ENCODE measurements at regions not wholly inside any gene's neighbourhood (a gene's known extent, or its start where the extent isn't known, plus 50 kb on each side); places are given as distances from the start of the nearest gene placed in this dataset.
"Not testable (repeated sequence)": the region's sequence is repeated elsewhere in the genome, so short reads cannot be mapped to it uniquely, and the experiment has no call there.

DNA sequence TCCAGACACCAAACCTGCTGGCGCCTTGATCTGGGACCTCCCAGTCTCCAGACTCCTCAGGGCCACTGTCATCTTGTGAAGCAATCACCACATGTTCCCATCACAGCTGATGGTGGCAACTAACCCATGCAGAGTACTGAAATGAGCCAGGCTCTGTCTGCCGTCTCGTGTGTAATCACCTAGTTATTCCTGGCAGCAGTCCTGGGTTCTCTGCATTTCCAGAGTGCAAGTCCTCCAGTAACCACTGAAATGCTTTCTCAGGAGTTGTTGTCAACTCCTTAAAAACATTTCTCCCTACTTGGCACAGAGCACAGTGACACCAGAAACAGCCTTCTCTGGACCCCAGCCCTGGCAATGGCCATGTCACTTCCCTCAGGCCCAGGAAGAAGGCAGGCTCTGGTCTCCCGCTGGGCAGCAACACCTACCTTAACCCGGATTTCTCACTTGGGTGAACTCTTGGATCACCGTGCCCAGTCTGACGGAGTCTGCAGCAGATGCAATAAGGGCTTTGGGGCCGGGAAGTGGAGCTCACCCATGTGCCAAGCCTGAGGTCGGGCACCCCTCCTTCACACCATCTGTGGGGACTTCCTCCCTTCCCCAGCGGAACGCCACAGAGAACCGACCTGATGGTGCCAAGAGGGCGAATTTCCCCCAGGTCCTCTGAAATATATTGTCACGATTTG is 189.5 kb upstream of the NPAP1 start:
- not testable (repeated sequence) for H3K4me3 ChIP-seq (ENCODE audit: low read depth, low read length)

DNA sequence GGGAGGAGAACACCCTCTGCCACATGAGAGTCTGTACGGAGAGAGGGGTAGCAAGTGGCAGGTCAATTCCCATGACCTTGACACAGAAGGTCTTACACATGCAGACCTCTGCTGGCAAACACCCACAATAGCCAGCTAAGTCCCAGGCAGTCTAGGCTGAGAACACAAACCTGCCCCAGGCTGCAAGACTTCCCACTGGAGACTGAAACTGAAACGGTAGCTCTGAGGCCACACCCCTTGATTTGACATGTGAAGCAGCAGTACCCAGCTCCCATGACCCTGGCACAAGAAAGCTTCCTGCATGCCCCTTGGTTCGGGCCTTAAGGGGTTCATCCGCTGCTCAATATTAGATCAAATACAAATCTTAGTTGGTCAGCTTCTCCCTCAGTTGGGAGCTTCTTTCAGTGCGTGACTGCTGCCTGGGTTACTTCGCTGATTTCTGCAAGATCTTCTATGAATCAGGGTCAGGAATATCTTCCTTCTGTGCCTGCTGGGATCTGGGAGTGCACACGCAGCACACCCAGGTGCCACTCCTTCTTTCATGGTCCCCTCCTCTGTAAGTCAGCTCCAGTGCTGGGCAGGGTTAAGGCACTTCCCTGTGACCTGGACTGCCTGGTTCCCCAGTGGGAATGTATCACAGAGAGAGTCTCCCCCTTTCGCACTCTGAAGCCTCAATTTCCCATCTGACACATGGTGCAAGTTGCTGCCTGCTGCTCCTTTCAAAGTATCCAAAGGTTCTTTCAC is 187.2 kb upstream of the NPAP1 start:
- not testable (repeated sequence) for DNase-seq (ENCODE audit: low read depth); H3K4me3 ChIP-seq (ENCODE audit: low read depth, low read length)

More for the DNA sequence above, 189.5 kb upstream of the NPAP1 start:
- not testable (repeated sequence) for DNase-seq (ENCODE audit: low read depth)

DNA sequence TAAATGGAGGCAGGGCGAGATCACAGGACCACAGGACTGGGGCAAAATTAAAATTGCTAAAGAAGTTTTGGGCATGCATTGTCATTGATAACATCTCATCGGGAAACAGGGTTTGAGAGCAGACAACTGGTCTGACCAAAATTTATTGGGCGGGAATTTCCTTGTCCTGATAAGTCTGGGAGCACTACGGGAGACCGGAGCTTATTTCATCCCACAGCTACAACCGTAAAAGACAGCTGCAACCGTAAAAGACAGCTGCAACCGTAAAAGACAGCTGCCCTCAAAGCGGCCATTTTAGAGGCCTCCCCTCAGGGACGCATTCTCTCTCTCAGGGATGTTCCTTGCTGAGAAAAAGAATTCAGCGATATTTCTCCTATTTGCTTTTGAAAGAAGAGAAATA is 170.4 kb upstream of the NPAP1 start:
- DNase-seq (ENCODE audit: low read depth): not testable (repeated sequence)

DNA sequence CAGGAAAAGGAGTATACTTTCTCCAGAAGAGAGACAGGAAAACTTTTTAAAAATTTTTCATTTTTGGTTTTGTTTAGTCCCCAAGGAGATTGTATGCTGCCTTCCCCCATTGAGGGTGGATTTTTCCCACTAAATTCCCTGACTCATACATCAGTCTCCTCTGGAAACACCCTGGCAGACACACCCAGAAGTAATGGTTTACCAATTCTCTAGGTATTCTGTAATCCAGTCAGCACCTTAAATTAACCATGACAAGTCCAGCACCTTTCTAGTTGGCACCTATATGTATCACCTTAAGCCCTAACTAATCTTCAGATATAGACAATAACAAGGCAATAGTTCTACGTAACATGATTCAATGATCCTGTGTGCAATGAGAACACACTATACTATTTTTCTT is 165.9 kb upstream of the NPAP1 start:
- H3K4me3 ChIP-seq (ENCODE audit: low read depth, low read length); DNase-seq (ENCODE audit: low read depth): not testable (repeated sequence)

More for the DNA sequence above, 170.4 kb upstream of the NPAP1 start:
- H3K4me3 ChIP-seq (ENCODE audit: low read depth, low read length): not testable (repeated sequence)

GRCh38 chr15:24511598-24511997 is 164.0 kb upstream of the NPAP1 start:
- not testable (repeated sequence) for DNase-seq (ENCODE audit: low read depth); H3K4me3 ChIP-seq (ENCODE audit: low read depth, low read length)

GRCh38 chr15:24518772-24519171 is 156.8 kb upstream of the NPAP1 start:
- not testable (repeated sequence) for DNase-seq (ENCODE audit: low read depth)

DNA sequence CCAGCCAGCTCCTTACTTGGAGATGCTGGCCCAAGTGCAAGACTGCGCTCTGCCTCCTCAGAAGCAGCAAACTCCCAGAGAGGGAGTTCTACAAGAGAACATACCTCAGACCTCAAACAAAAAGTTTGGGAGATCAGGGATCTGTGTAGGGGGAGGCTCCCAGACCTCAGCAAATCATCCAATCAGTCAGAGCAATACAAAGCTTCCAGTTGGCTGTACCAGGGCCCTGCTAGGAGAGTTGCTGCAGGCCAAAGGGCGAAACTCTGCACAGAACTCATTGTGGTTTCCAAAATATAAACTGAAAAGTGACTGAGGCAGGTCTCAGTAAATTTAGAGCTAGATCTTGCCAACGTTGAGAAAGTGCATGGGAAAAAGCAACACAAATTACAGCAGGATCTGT is 144.3 kb upstream of the NPAP1 start:
- not testable (repeated sequence) for DNase-seq (ENCODE audit: low read depth); H3K4me3 ChIP-seq (ENCODE audit: low read depth, low read length)

More at GRCh38 chr15:24518772-24519171, 156.8 kb upstream of the NPAP1 start:
- H3K4me3 ChIP-seq (ENCODE audit: low read depth, low read length): not testable (repeated sequence)

DNA sequence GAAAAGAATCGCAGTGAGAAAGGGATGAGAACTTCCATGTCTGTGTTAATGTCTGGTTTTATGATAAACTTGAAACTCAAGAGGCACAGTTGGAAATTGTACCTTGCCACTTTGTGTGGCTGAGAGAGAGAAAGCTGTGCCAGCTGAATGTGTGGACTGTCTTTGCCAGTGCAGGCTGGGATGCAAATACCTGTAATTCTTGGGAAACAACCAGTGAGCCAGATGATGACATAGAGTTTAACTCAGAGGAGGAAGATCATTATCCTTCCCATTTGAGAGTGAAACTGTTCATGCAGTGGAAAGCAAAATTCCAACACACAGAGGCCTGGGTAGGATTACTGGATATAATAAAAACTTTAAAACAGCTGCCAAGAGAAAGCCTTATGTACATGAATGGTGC is 141.5 kb upstream of the NPAP1 start:
- not testable (repeated sequence) for DNase-seq (ENCODE audit: low read depth); H3K4me3 ChIP-seq (ENCODE audit: low read depth, low read length)

DNA sequence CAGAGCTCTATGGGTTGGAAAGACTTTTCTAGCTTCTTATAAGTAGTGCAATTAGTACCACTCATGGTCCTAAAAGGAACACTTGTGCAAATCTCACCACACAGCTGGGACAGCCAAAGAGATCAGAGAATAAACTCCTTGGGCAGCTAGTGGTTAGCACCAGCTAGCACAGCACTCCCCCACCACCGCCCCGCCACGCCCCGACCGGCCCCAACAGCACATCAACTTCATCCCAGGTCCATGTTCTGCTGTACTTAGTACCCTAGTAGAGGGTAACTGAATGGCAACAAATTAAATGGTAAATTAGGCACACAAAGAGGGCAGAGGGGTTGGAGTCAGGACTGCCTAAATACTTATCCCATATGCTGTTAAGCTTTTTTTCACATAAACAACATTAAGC is 118.3 kb upstream of the NPAP1 start:
- not testable (repeated sequence) for DNase-seq (ENCODE audit: low read depth); H3K4me3 ChIP-seq (ENCODE audit: low read depth, low read length)

- TF ChIP-seq, protein P1, sequence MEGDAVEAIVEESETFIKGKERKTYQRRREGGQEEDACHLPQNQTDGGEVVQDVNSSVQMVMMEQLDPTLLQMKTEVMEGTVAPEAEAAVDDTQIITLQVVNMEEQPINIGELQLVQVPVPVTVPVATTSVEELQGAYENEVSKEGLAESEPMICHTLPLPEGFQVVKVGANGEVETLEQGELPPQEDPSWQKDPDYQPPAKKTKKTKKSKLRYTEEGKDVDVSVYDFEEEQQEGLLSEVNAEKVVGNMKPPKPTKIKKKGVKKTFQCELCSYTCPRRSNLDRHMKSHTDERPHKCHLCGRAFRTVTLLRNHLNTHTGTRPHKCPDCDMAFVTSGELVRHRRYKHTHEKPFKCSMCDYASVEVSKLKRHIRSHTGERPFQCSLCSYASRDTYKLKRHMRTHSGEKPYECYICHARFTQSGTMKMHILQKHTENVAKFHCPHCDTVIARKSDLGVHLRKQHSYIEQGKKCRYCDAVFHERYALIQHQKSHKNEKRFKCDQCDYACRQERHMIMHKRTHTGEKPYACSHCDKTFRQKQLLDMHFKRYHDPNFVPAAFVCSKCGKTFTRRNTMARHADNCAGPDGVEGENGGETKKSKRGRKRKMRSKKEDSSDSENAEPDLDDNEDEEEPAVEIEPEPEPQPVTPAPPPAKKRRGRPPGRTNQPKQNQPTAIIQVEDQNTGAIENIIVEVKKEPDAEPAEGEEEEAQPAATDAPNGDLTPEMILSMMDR (conservative IDR thresholded peaks at IDR 0.05; ENCODE audit: low read depth, low read length): no peak
- no peak for DNase-seq (ENCODE audit: low read depth)
- H3K4me3 ChIP-seq (ENCODE audit: low read depth, low read length): no peak overlapping the region
These were observed 67.9 kb upstream of the NPAP1 start for GRCh38 chr15:24607636-24608035.

GRCh38 chr15:24617646-24618045 is 57.9 kb upstream of the NPAP1 start:
- no peak for DNase-seq (ENCODE audit: low read depth)
- no peak overlapping the region for H3K4me3 ChIP-seq (ENCODE audit: low read depth, low read length)
- TF ChIP-seq, protein P1 (conservative IDR thresholded peaks at IDR 0.05; ENCODE audit: low read depth, low read length): no peak

- DNase-seq (ENCODE audit: low read depth): no peak
- no peak overlapping the region for H3K4me3 ChIP-seq (ENCODE audit: low read depth, low read length)
- TF ChIP-seq, protein P1 (conservative IDR thresholded peaks at IDR 0.05; ENCODE audit: low read depth, low read length): no peak
These were observed 53.9 kb upstream of the NPAP1 start for GRCh38 chr15:24621630-24622215.

Data from choroid plexus epithelial cell (primary cell).